ENCODE measurements at regions not wholly inside any gene's neighbourhood (a gene's known extent, or its start where the extent isn't known, plus 50 kb on each side); places are given as distances from the start of the nearest gene placed in this dataset.
"Not testable (repeated sequence)": the region's sequence is repeated elsewhere in the genome, so short reads cannot be mapped to it uniquely, and the experiment has no call there.

GRCh38 chr12:124679047-124679446, 111.6 kb upstream of the NCOR2 start:
- no peak for TF ChIP-seq POLR2A (IDR thresholded peaks at IDR 0.05; ENCODE audit: low read depth, low read length)
- DNase-seq (ENCODE audit: insufficient read length, low spot score) (no peak), FAIRE-seq (no peak)

DNA sequence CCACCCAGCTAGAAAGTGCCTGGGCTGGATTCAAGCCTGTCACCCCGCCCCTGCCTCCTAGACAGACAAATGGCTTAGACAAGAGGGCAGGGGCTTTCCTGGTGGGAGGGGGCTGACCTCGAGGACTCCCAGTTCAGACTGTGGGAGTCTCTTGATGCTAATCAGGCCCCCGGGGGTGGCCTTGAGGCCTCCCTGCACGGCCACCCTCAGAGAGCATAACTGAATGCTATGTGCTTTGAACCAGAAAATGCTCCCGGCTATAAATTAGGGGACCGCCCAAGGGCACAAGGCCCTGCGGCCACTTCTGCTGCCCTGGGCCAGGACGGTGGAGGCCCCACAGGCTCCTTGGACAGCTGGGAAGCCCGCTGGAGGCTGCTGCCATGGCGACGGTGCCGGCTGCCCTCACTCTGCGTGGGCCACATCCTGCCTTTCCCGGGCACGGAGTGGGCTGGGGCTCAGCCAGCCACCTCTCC, 111.0 kb upstream of the NCOR2 start:
- no peak for TF ChIP-seq POLR2A (IDR thresholded peaks at IDR 0.05; ENCODE audit: low read depth, low read length)
- DNase-seq (ENCODE audit: insufficient read length, low spot score) (no peak), FAIRE-seq (no peak)

DNA sequence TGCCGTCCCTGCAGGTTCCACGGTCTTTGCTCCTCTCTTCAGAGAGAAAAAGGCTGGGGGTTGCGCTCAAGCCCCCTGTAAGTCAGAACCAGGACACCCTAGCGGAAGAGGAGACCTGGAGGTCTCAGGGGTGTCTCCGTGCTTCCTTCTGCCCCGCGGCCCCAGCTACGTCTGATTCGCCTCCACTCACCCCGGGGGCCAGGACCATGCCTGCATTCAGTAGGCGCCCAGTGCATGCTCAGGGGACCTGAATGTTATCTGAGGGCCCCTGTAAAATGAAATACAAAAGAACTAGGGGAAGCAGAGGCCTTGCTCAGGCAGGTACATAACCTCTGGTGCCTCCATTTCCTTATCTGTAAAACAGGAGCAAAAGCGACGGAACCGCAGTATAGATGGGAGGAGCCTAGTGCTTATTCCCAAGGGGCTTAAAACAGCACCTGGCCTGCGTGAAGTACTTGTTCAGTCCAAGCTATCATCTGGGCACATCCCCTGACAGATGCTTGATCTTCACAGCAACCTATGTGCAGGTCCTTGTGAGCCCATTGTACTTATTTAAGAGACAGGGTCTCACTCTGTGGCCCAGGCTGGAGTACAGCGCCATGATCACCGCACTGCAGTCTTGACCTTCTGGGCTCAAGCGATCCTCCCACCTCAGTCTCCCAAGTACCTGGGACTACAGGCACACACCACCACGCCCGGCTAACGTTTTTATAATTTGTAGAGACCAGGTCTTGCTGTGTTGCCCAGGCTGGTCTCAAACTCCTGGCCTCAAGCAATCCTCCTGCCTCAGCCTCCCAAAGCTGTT, 110.3 kb upstream of the NCOR2 start:
- TF ChIP-seq POLR2A (IDR thresholded peaks at IDR 0.05; ENCODE audit: low read depth, low read length) = no peak
- no peak for DNase-seq (ENCODE audit: insufficient read length, low spot score)
- FAIRE-seq = no peak

DNA sequence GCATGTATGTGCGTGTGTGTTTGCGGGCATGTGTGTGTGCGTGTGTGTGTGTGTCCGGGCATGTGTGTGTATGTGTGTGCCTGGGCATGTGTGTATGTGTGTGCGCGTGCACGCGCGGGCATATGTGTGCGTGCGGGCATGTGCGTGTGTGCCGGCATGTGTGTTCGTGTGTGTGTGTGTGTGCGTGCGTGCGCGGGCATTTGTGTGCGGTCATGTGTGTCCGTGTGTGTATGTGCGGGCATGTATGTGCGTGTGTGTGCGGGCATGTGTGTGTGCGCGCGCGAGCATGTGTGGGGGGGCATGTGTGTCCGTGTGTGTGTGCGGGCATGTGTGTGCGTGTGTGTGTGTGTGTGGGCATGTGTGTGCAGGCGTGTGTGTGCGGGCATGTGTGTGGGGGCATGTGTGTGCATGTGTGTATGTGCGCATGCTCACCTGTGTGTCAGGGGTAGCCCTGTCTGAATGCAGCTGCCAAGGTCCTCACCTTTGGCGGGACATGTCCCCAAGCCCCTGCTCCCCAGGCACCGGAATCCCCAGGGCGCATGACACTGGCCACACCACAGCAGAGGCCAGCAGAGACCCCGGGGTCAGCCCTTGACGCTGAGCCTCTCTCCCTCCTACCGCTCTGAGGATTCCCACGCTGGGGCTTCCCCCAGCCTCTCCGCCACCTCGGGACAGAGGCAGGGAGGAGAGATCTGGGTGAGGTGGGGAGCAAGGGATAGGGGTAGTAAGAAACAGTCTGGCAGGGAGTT, 109.5 kb upstream of the NCOR2 start:
- no peak for FAIRE-seq
- no peak for DNase-seq (ENCODE audit: insufficient read length, low spot score)
- no peak for TF ChIP-seq POLR2A (IDR thresholded peaks at IDR 0.05; ENCODE audit: low read depth, low read length)

DNA sequence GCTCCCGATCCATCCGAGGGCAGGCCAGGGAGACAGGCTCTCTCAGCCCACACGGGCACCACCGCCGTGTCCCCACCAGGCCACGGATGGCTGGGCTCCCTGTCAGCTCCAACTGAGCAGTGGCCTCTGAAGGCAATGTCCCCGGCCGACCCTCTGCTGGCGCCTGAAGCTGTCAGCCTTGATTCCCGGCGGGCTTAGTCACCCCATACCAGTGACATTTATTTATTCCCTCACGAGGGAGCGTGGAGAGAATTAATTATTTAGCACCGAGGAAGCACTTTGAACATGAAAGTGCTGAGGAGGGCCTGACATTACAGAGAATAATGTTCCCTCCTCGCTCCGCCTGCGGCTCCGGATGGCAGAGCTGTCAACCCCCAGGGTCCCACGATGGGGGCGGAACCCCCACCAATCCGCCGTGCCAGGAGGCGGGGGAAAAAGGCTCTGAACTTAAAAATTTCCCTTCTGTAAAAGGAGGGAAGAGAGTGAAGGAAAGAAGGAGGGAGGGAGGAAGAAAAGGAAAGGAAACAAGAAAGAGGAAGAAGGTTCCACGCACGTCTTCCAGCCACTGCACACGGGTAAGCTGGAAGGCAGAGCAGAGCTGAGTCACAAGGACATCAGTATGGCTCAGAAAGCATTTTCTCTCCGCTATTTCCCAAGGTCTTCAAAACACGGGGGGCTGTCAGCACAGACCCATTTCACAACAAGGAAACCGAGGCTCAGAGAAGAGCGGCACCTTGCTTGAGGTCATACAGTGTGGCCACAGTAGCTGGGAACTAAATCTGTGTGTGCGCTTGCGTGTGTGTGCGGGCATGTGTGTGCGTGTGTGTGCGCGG, 108.7 kb upstream of the NCOR2 start:
- DNase-seq (ENCODE audit: insufficient read length, low spot score) = no peak
- FAIRE-seq = no peak
- TF ChIP-seq POLR2A (IDR thresholded peaks at IDR 0.05; ENCODE audit: low read depth, low read length) = no peak

DNA sequence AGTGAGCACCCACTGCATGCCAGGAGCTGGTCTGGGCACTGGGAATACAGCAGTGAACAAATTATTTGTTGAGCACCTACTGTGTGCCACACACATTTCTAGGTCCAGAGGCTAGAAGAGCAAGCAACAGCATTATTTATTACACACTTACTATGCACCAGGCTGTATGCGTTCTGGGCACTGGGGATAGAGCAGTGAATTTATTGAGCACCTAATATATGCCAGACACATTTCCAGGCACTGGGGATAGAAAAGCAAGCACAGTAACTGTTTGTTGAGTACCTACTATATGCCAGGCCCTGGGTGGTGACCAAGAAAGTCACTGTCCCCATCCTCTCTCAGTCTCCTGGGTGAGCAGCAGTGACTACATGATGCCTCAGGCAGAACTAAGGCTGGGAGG, 107.5 kb upstream of the NCOR2 start:
- FAIRE-seq (no peak), DNase-seq (ENCODE audit: insufficient read length, low spot score) (no peak)
- TF ChIP-seq POLR2A (IDR thresholded peaks at IDR 0.05; ENCODE audit: low read depth, low read length) = no peak

DNA sequence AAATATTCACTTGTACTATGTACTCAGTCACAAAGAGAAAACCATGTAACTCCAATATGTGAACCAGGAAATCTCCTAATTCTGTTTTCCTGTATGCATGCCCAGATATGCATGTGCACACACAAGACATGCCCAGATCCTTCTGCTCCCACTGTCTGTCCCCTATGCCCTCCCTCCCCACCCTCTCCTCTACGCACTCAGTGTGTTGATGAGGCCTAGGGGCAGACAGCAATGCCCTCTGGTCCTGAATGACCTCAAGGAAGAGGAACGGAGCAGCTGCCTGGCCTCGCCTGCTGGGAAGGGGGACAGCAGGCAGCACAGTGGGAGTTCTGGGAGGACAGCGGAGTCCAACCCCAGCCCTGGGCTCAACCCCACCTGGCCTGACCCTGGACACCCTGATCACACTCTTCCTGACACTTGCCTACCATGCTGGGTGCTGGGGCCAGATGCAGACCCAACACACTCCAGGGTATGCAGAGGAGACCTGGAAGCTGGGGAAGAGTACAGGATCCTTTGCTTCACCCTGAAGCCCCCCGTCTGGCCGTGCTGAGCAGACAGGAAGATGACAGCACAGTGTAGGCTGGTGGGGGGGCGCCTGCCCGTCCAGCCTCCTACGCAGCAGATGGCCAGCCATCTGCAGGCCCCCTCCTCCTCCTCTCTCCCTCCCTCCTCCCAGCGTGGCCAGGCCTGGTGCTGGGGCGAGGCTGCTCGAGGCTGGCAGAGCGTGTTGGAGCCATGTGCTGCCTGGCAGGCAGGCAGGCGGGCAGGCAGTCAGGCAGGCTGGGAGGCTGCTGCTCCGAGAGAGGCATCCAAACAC, 106.6 kb upstream of the NCOR2 start:
- FAIRE-seq = no peak
- TF ChIP-seq POLR2A (IDR thresholded peaks at IDR 0.05; ENCODE audit: low read depth, low read length) = no peak
- no peak for DNase-seq (ENCODE audit: insufficient read length, low spot score)

- DNase-seq (ENCODE audit: insufficient read length, low spot score) = not testable (repeated sequence)
Observed at GRCh38 chr12:124669271-124669721, 101.9 kb upstream of the NCOR2 start.

DNA sequence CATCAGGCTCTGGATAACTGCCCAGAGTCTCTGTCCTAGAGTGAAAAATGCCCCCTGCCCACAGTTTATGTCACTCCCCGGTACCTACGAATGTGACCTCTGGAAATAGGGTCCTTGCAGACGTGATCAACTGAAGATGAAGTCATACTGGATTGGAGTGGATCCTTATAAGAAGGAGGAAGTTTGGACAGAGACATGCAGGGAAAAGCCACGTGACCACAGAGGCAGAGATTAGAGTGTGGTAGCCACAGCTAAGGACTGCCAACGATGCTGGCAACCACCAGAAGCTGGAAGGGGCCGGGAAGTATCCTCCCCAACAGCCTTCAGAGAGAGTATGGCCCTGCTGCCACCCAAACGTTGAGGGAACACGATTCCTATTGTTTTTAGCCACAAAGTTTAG, 101.2 kb upstream of the NCOR2 start:
- no peak for DNase-seq (ENCODE audit: insufficient read length, low spot score)
- TF ChIP-seq POLR2A (IDR thresholded peaks at IDR 0.05; ENCODE audit: low read depth, low read length) = no peak
- FAIRE-seq = no peak

More at GRCh38 chr12:124669271-124669721, 101.9 kb upstream of the NCOR2 start:
- FAIRE-seq = not testable (repeated sequence)

DNA sequence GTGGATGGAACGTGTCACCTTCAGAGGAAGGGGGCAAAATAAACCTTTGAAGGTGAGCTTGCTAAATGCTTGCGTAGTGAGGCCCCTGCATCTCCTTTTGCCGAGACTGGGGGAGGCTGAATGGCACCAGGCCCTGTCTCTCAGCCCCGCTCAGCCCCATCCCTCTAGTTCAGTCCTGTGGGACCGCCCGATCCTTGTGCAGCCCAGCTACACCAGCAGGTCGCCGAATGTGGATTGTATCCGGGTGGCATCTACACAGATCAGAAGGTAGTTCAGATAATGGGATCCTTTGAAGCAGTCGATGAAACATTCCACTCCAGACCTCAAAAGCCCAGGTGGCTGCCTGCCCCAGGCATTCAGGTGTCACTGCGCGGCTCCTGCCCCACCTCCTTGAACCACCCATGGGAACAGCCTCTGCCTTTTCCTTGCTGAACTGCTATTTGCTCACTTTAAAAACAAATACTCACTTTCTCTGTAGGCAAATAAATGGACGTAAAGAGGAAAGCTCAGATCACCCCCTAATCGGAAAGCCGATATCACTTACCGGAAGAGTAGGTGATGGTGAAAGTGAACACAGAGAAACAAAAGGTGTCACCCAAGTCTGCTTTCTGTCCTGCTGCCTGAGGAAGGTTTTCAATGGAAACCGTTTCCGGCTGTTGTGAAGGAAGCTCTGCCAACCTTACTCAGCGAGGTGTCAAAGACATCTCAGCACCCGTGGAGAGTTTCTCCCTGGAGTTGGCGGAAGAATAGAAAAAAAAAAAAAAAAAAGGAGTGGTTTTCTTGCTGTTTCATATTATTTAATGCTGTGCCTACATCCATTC, 100.3 kb upstream of the NCOR2 start:
- DNase-seq (ENCODE audit: insufficient read length, low spot score) = no peak

GRCh38 chr12:124666722-124667259, 99.4 kb upstream of the NCOR2 start:
- FAIRE-seq = no peak
- no peak for TF ChIP-seq POLR2A (IDR thresholded peaks at IDR 0.05; ENCODE audit: low read depth, low read length)

More for the DNA sequence above, 100.3 kb upstream of the NCOR2 start:
- no peak for TF ChIP-seq POLR2A (IDR thresholded peaks at IDR 0.05; ENCODE audit: low read depth, low read length)
- no peak for FAIRE-seq

DNA sequence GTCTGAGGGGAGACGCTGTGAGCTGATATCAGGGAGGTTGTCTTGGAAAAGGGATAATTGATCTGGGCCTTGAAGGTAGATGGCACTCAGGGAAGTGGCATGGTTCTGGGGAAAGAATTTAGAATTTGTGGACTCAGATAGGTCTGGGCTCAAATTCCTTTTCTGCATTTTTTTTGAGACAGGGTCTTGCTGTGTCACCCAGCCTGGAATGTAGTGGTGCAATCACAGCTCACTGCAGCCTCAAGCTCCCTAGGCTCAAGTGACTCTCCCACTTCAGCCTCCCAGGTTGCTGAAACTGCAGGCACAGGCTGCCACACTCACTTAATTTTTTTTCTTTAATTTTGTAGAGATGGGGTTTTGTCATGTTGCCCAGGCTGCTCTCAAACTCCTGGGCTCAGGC, 98.1 kb upstream of the NCOR2 start:
- FAIRE-seq (no peak), DNase-seq (ENCODE audit: insufficient read length, low spot score) (no peak)
- no peak for TF ChIP-seq POLR2A (IDR thresholded peaks at IDR 0.05; ENCODE audit: low read depth, low read length)

More at GRCh38 chr12:124666722-124667259, 99.4 kb upstream of the NCOR2 start:
- no peak for DNase-seq (ENCODE audit: insufficient read length, low spot score)

All from H54 (cell line).